Right ventricle myocardium inferior (tissue), 1 donor: ENCODE measurements at regions not wholly inside any gene's neighbourhood (a gene's known extent, or its start where the extent isn't known, plus 50 kb on each side); places are given as distances from the start of the nearest gene placed in this dataset.

Experiments used
- ATAC-seq: fragments of 200-7000 bp; cut with Tn5 transposase; one replicate; pipeline ENCODE4 v1.9.1; 2020; ENCODE audit warnings: mild to moderate bottlenecking, moderate library complexity
- DNase-seq: peaks from one replicate; pipeline ENCODE4 v3.0.0; 2021; ENCODE audit errors: missing footprints
- intact Hi-C: fragments of 100-400 bp; cut with DNase I; formaldehyde crosslinking; loops from one replicate; pipeline ENCODE4 v1.11.0; 2022
- donor health status: DM: no; HTN: yes; CAD: no; lungs with severe emphysema.

DNA sequence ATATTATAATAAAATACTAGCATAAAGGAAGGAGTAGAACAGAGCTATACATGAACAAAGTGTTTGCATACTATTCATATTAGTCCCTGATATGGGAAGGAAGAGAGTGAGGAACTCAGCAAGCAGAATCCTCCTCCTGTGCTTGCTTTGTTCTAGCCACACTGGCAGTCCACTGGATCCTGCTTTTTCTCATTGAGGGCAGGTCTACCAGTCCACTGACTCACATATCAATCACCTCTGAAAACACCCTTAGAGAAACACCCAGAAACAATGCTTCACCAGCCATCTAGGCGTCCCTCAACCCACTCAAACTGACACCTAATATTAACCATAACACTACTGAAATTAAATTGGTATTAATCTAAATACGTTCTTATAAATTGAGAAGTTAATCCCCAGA is 1861.7 kb upstream of the SEL1L start:
- ATAC-seq (no peak), DNase-seq (no peak)
- intact Hi-C loops, result no loop called here

DNA sequence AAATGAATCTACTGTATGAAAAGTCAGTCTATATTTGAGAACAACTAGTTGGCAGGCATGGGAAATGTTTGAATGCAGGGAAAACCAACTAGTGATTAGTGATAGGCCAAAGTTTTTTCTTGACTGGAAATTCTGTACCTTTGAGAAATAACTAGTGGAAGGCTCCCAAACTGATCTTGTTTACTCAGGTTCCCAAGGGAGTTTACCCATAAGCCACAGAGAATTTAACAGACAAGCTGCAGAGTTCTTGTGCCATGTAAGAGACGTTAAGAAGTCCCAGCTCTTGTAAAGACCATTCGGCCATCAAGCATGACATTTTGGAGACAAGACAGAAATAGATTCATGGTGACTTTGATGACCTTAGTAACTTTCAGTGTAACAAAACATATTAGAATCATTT is 1882.8 kb upstream of the SEL1L start:
- ATAC-seq (no peak), DNase-seq (no peak)
- intact Hi-C loops, result no loop called here

DNA sequence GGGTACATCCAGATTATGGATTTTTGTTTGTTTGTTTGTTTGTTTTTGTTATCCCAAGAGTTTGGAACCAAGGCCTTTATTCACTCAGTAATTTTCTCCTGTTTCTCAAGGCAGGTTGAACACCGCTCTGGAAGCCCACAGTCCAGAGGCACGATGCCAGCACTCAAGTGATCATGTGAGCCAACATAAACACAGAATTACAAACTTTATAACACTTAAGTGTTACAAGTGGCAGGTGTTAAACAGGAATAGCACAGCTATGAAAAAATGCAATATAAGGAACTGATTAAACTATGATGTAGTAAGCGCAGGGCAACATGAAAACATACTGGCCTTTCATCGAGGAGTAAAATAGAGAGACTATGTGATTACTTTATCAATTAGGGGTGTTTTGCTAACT is 1885.8 kb upstream of the SEL1L start:
- intact Hi-C loops, result no loop called here
- DNase-seq, result no peak
- no peak for ATAC-seq

DNA sequence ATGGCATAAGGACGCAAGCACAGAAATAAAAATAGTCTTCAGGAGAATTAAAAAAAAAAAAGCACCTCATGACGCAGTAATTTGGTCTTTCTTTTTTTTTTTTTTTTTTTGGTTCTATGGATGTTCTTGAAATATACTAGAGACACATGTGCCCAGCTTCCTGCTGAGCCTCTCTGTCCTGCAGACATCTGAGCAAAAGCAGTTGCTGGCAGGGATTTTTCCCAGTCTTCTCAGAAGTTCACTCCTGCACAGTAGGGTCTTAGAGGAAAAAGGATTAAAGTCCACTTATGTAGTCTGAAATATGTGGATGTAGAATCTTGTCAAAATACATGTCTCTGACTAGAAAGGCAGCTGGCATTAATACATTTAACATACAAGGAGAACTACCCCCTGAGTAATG is 1888.1 kb upstream of the SEL1L start:
- no peak for DNase-seq
- ATAC-seq, result no peak
- intact Hi-C loops, result no loop called here

DNA sequence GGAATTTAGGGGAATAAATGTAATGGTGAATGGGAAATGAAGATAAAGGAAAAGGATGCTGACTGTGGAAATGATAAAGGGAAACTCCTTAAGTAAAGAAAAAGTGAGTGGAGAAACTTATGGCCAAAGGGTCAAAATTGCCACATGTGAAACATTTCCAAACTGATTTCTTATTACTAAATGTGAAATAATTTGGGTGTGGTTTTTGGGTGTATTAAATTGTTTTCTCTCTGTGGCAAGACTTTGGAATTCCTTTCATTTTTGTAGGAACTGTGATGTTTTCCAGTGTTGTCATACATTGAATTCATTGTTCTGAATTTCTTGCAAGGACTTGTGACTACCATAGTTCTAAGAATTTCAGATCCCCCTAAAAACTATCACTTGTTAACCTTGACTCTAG is 1891.5 kb upstream of the SEL1L start:
- intact Hi-C loops, result no loop called here
- no peak for DNase-seq
- no peak for ATAC-seq

DNA sequence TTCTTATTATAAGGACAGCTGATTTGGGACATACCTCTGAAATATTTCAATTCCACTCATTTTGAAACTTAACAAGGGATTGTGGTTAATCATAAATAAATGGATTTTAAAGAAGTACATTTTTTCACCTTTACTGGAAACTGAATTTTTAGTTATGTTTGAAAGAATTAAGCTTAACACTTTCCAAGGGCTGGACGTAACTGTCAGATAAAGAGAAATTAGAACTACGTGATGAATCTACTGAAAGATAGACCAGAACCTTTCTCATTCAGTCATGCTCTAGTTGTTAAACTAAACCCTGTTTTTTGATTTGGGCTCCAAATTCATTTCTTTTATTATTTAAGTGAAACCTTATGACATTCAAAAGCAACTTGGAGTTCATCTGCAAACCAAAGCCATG is 1892.1 kb upstream of the SEL1L start:
- intact Hi-C loops, result no loop called here
- no peak for DNase-seq
- no peak for ATAC-seq

DNA sequence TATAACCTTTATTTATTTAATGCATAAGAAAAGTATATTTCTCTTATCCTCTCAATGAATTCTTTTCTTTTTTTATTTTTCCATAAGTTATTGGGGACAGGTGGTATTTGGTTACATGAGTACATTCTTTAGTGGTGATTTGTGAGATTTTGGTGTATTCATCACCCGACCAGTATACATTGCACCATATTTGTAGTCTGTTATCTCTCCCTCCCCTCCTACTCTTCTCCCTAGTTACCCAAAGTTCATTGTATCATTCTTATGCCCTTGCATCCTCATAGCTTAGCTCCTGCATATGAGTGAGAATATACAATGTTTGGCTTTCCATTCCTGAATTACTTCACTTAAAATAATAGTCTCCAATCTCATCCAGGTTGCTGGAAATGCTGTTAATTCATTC is 1900.0 kb upstream of the SEL1L start:
- intact Hi-C loops, result no loop called here
- DNase-seq (no peak), ATAC-seq (no peak)

DNA sequence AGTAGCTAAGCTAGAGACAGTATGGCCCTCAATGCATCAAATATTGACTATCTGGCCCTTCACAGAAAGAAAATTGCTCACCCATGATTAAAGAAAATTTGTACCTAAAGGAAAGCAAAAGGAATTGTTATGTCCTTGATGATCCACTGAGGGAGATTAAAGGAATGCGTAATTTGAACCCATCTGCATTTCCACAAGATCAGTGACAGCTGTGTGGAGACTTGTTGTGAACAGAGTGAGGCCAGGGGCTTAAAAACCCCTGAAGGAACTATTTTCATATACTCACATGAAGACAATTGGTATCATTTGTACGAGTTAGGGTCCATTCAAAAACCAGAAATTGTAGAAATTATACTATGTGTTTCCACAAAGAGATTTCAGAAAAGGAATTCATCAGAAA is 1908.1 kb upstream of the SEL1L start:
- ATAC-seq (no peak), DNase-seq (no peak)
- intact Hi-C loops, result no loop called here

DNA sequence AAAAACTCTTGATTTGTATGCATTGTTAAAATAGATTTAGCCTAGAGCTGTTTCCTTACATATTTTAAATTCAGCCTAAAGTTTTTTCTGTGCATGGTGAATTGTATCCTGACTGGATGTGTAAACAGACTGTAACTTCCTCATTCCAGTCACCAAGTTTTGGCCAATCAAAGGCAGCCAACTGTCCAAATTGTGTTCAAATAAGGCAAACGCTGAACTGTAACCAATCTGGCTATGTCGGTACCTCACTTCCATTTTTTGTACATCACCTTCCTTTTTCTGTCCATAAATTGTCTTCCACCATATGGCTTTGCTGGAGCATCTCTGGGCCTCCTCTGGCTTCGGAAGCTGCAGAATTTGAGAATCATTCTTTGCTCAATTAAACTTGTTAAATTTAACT is 1921.9 kb upstream of the SEL1L start:
- intact Hi-C loops, result no loop called here

DNA sequence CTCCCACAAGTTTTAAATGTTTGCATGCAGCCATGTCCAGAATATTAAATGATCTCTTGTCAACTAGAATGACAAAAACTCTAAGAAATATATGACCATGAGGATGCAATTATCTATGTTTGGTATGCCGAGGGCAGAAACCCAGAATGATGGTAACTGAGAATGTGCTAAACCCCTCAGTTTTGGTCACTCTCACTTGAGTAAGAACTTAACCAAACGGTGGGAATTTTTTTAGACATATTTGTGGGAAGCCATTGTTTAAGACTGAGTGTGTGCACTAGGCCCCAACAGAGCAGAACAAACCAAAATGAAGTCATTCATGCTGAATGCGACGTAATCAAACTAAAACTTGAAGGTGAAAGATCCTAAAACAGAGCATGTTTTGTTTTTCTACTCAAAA is 1927.9 kb upstream of the SEL1L start:
- no peak for ATAC-seq
- intact Hi-C loops, result loop anchor here (5.0 to 10.0 kb wide), 2 partner anchors 167 to 749 kb away; no protein-coding TSS in a partner anchor
- DNase-seq, result no peak

More for the DNA sequence above, 1921.9 kb upstream of the SEL1L start:
- ATAC-seq (no peak), DNase-seq (no peak)

DNA sequence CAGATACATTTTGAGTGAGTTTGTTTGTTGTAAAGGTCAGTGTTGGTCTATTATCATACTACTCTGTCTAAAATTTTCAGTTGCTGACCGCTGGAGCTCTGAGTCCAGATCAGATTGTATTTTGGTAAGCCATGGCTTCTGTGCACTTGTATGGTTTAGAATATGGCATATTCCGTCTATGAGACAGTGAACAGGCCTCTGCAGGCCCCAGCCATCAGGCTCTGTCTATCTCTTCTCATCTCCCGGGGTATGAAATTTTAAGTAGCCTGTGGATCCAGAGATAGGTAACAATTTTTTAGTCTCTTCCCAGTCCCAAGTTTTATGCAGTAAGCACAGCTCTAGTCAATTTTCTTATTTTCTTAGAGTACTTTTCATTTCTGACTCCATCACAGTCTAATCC is 1929.1 kb upstream of the SEL1L start:
- no peak for DNase-seq
- intact Hi-C loops, result loop anchor here (5.0 to 10.0 kb wide), 2 partner anchors 168 to 750 kb away; no protein-coding TSS in a partner anchor

DNA sequence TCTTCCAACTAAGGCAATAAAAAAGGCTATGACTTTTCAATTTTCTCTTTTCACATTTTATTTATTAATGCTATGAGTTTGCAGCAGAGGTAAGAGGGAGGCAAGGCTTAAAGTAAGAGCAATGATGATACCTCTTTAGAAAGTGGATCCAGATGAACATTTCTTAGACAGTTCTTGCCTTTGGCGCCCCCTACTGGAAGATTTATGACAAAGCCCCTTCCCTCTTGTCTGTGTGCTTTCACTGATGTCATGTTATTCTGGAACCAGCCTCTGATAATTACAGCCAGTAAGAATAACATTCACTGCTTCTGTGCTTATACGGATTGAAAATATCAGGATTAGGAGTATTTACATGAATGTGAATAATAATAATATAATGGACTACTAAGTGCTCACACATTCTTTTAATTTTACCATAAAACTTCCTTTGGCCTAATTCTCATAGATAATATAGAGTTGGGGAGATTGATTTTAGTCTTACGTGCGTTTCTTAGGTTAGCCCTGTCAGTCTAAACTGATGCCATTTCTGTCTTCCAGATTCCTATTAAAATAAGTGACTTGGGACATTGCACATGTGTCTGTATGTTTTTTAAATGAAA is 1929.9 kb upstream of the SEL1L start:
- ATAC-seq, result no peak
- DNase-seq, result no peak
- intact Hi-C loops, result loop anchor here (5.0 to 10.0 kb wide), 2 partner anchors 169 to 751 kb away; no protein-coding TSS in a partner anchor

More for the DNA sequence above, 1929.1 kb upstream of the SEL1L start:
- no peak for ATAC-seq

DNA sequence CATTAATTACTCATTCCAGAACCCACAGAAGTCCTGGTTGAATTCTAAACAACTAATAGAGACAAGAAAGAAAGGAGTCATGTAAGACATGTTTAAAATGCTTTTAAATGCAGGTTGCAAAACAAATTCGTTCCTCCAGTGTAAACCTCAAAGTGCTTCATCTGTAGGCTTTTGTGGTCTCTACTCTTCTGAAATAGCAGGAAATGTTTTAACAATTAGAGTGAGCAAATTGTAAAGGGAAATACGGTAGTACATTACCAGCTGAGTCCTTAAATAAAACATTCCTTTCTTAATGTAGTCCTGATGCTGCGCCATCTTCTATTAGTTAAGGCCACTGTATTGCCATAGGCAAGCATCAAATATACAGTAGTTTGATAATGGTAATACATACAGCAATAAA is 1934.2 kb upstream of the SEL1L start:
- ATAC-seq, result no peak
- intact Hi-C loops, result loop anchor here (10.0 kb wide), 1 partner anchor 173 kb away; no protein-coding TSS in a partner anchor
- DNase-seq, result no peak

DNA sequence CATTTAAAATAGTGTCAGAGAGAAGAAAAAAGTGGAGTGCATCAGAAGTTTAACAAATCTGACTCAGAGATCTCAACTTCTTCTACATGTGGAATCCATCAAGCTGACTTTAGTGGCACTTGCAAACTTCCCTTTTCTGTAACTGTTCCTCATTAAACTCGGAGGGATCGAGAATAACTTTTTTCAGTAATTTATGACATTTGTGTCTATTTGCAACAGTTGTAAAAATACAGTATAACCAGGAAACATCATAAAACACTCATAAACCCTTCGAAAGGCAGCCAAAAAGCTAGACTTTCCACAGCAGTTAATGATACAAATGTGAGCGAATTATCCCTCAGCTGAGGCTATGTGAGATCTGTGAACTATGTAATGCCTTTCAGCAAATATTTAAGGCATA is 1936.8 kb upstream of the SEL1L start:
- DNase-seq (no peak), ATAC-seq (no peak)
- intact Hi-C loops, result no loop called here

DNA sequence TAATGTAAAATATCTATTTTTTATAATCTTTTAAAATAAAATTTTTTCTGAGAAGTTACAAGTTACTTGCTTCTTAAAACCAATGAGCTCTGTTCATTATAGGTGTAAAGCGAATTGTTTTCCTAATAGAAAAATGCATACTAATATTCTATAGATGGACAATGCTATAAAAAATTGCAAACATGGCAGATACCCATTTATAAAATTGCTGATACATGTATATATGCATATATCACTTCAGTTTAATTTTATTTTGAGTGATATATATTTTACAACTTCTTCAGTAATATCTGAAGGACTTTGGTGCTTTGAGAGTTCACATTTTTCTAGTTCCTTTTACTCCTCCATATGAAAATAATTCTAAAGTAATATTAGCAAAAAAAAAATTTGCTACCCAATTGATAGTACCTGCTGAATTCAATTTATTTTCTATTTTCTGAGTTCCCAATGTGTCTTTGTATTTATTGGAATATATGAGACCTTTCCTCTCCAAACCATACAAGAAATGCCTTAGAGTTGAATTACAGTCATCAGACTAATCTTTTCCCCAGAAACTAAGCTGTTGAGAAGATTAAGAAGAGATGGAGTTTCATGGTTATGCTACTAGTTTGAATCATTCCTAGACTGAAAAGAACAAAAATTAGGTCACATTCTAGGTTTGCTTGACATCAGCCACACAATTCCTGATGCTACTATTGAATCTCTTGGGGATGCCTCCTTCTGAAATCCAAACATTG is 1937.5 kb upstream of the SEL1L start:
- intact Hi-C loops, result no loop called here
- DNase-seq, result no peak
- no peak for ATAC-seq

DNA sequence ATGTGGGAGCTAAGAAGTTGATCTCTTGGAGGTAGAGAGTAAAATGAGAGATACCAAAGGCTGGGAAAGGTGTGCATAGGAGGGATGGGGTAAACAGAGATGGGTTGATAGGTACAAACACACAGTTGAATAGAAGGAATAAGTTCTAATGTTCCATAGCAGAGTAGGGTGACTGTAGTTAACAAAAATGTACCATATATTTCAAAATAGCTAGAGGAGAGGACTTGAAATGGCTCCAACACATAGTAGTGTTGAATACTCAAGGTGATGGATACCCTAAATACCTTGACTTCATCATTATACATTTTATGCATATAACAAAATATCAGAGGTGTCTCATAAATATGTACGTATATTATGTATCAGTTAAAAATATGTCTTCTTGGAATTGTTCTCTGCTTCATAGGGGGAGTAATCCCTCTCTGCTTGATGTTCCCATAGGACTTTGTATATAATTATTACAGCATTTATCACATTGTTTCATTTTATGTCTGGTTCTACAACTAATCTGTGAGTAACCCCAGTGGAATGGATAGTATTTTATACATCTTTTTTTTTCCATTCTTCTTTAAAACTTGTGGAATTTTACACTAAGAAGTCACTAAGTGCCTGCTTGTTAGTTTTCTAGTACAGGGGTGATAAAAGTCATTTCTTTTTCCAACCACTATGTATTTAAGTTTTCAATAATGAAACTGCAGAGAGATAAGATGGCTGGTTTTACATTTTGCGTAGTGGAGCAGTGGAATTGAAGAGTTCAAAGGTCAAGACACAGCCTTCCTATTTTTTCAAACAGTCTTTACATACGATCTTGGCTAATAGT is 1940.0 kb upstream of the SEL1L start:
- ATAC-seq (no peak), DNase-seq (no peak)
- intact Hi-C loops, result no loop called here

DNA sequence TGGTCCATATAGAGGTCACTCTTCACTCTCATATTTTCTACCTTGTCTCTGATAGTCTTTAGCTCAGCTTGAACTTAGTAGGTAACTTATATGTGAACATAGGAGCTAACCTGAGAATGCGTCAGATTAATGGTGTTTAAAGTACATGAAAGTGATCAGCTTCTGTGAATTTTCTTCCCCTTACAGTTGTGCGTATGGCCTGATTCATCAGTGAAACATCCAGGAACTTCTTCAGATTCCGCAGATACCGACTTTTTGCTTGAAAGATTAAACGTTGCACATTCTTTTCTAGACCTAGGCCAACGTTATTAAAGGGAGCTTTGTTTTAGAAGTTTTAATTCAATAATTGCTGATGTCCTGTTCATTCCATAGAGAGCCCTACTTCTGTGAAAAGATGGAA is 1945.1 kb upstream of the SEL1L start:
- no peak for DNase-seq
- intact Hi-C loops, result no loop called here
- no peak for ATAC-seq

DNA sequence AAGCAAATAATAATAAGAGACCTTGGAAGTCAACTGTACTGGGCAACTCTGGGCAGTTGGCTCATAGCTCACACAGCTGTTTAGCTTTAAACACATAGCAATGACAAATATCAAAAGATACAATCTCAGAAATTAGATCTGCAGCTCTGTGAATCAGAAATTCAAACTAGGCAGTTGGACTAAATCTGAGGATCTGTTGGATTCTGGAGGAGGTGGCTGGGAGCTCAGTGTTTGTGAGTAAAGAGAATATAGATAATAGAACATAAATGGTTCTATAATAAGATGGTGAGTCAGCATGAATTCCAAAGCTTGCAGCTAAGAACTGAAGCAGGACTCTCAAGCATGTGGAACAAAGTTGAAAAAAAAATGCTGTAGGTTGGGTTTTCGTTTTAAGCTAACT is 1949.4 kb upstream of the SEL1L start:
- intact Hi-C loops, result no loop called here
- DNase-seq, result no peak
- ATAC-seq, result no peak

DNA sequence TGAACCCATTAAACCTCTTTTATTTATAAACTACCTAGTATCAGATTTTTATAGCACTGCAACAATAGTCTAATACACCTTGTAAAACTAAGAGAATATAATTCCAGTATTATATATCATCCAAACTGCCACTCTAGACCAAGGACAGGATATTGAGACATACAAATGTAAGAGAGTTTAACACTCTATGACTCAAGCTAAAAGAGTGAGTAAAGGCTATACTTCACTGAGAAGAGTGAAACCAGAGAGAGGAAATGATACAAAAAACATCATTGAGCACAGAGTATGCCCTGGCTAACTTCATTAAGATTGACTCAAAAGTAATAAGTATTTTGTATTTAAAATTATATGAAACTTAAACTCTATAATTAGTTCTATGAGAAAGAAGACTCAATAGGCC is 1951.9 kb upstream of the SEL1L start:
- intact Hi-C loops, result no loop called here
- no peak for ATAC-seq
- DNase-seq, result no peak

DNA sequence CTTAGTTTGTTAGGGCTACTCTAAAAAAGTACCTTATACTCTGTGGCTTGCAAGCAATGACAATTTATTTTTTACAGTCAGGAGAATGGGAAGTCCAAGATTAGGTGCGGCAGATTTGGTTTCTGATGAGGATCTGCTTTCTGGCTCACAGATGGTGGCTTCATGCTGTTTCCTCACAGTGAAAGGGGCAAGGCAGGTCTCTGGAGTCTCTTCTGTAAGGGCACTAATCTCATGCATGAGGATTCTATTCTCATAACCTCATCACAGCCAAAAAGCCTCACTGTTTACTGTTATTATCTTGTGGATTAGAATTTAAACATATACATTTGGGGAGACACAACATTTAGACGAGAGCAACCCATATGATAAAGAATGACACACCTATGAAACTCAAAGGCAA is 1957.4 kb upstream of the SEL1L start:
- no peak for ATAC-seq
- intact Hi-C loops, result no loop called here

More for the DNA sequence above, 1957.4 kb upstream of the SEL1L start:
- DNase-seq, result no peak
